ENCODE measurements at regions not wholly inside any gene's neighbourhood (a gene's known extent, or its start where the extent isn't known, plus 50 kb on each side); places are given as distances from the start of the nearest gene placed in this dataset.
A peak's percentile ranks its signal among the peaks of the same experiment; 100 is the strongest.

DNA sequence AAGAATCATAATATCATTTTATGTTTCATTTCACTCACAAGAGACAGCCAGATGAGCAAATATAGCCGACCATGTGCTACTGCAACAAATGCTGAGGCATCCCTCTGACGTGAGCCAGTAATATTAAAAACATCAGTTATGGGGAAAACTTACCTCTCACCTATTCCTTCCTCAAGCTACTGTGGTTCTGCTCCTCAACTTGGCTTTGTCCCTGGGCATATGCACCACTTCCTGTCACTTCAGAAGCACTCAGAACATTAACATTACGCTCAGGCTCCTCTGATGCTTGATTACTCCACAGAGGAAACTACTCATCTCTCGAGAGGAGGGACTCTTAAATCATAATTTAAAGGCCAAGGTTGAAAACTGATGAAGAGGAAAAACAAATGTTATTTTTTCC, 457.0 kb upstream of the ALCAM start:
- H3K9me3 ChIP-seq (ENCODE audit: control insufficient read depth, low read depth, low read length) = no peaks in the 10 kb centered on the region
- Mint-ChIP-seq H3K36me3 (ENCODE audit: insufficient read depth in 1 of 3, low read depth in 3 of 3) (peaks cover 6 to 16% (median 8%) of the 10 kb centered on the region in 3 experiments; a peak in 6 of 7 replicates), H3K27ac (peak overlapping the region; percentile 13 to 94 (median 83); a peak in 6 of 7 replicates), H3K4me1 (peaks cover 17 to 19% of the 10 kb centered on the region in 2 experiments), H3K4me3 (no peak overlapping the region), H3K27me3 (ENCODE audit: low read depth) (no peaks in the 10 kb centered on the region), H3K9me3 (peaks cover 4 to 7% of the 10 kb centered on the region in 2 experiments)
- H2BK15ac ChIP-seq (ENCODE audit: low read depth, low read length) = no peak overlapping the region
- DNase-seq = no peak
- H3K27me3 ChIP-seq (ENCODE audit: insufficient read depth, low read length) = no peaks in the 10 kb centered on the region
- TF ChIP-seq, protein P1, sequence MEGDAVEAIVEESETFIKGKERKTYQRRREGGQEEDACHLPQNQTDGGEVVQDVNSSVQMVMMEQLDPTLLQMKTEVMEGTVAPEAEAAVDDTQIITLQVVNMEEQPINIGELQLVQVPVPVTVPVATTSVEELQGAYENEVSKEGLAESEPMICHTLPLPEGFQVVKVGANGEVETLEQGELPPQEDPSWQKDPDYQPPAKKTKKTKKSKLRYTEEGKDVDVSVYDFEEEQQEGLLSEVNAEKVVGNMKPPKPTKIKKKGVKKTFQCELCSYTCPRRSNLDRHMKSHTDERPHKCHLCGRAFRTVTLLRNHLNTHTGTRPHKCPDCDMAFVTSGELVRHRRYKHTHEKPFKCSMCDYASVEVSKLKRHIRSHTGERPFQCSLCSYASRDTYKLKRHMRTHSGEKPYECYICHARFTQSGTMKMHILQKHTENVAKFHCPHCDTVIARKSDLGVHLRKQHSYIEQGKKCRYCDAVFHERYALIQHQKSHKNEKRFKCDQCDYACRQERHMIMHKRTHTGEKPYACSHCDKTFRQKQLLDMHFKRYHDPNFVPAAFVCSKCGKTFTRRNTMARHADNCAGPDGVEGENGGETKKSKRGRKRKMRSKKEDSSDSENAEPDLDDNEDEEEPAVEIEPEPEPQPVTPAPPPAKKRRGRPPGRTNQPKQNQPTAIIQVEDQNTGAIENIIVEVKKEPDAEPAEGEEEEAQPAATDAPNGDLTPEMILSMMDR (conservative IDR thresholded peaks at IDR 0.05) = no peak
- WGBS (ENCODE audit: extremely low coverage, insufficient read length, low lambda C conversion rate) = no CpG with 5 or more reads among the region's 4 CpGs
- no peak overlapping the region for H3K56ac ChIP-seq (ENCODE audit: insufficient read length, low read depth, low read length)
- H3K27ac ChIP-seq (ENCODE audit: insufficient read length, low read depth, low read length) = no peak overlapping the region
- no peak overlapping the region for H2AK5ac ChIP-seq (ENCODE audit: insufficient read length, low read length)
- H4K5ac ChIP-seq (ENCODE audit: insufficient read length, low read depth, low read length) = no peak overlapping the region
- H3K4me1 ChIP-seq (ENCODE audit: insufficient read depth, low read length) = peaks cover 4% of the 10 kb centered on the region; the same call in 1 of the 2 replicates
- no peak overlapping the region for H4K8ac ChIP-seq (replicated peaks; ENCODE audit: insufficient read length, low read depth, low read length)
- no peaks in the 10 kb centered on the region for H3K23me2 ChIP-seq (ENCODE audit: insufficient read length, low read depth, low read length, poor library complexity, severe bottlenecking)
- H4K20me1 ChIP-seq (ENCODE audit: control insufficient read depth, insufficient read depth, insufficient read length) = no peaks in the 10 kb centered on the region
- H2BK12ac ChIP-seq (ENCODE audit: insufficient read length, low read depth, low read length) = no peak overlapping the region
- H2BK120ac ChIP-seq (ENCODE audit: low read depth, low read length, poor library complexity, severe bottlenecking) = no peak overlapping the region
- H2BK5ac ChIP-seq (ENCODE audit: insufficient read length, low read length) = no peak overlapping the region
- no peak overlapping the region for H3K18ac ChIP-seq (ENCODE audit: insufficient read length, low read depth, low read length)
- H3K9ac ChIP-seq (ENCODE audit: extremely low read depth, insufficient read length, low read length) = no peak overlapping the region
- H3K4ac ChIP-seq (ENCODE audit: low read depth, low read length) = no peak overlapping the region
- no peak overlapping the region for H3K4me2 ChIP-seq (ENCODE audit: insufficient read depth, insufficient read length, low read length)
- no peaks in the 10 kb centered on the region for H3K79me2 ChIP-seq (ENCODE audit: insufficient read depth, low read length)
- H3K79me1 ChIP-seq (ENCODE audit: insufficient read depth, low read depth, low read length, poor library complexity, severe bottlenecking) = no peaks in the 10 kb centered on the region
- H3K14ac ChIP-seq (ENCODE audit: insufficient read depth, low read length) = no peak overlapping the region
- H4K91ac ChIP-seq (ENCODE audit: insufficient read length, low read depth, low read length) = no peak overlapping the region
- H2AFZ ChIP-seq (ENCODE audit: low read length) = no peak overlapping the region
- H2BK20ac ChIP-seq (ENCODE audit: low read depth, low read length, poor library complexity, severe bottlenecking) = no peak overlapping the region
- H3T11ph ChIP-seq (ENCODE audit: low read length) = no peak overlapping the region
- no peak overlapping the region for H3K23ac ChIP-seq (ENCODE audit: insufficient read length, low read depth, low read length)
